T-cell (primary cell): ENCODE measurements at regions not wholly inside any gene's neighbourhood (a gene's known extent, or its start where the extent isn't known, plus 50 kb on each side); places are given as distances from the start of the nearest gene placed in this dataset.

Experiments used
- ATAC-seq, 4 experiments: fragments of 200-7000 bp in 3 of 4; fragments of 150-1000 bp in 1 of 4; cut with Tn5 transposase; replicated peaks in 1 of 4; 1 replicate in 3 of 4; 2 replicates in 1 of 4; pipeline ENCODE4 v1.10.0; 2021; ENCODE audit warnings: moderate library complexity in 3 of 4, mild to moderate bottlenecking in 2 of 4, moderate number of reproducible peaks in 1 of 4
- CTCF ChIA-PET, 2 donors: fragments of 300-600 bp; sonication (Branson Sonifier 250); formaldehyde crosslinking; loops; one replicate each; lab custom pipeline; 2022; ENCODE audit warnings: antibody characterized with exemption in 2 of 2; lab: Charles Lee
- POLR2A ChIA-PET, 2 donors: fragments of 300-600 bp; sonication (Branson Sonifier 250); formaldehyde crosslinking; loops; one replicate each; lab custom pipeline; 2022; ENCODE audit warnings: antibody characterized with exemption in 2 of 2; lab: Charles Lee
- DNase-seq, 35 experiments: peaks; one replicate each; pipeline versions ENCODE4 v3.0.0 to v3.0.0-alpha.2; 2013 to 2023
- H3K27ac ChIP-seq: one replicate; pipeline ENCODE4 v1.5.1; 2013; ENCODE audit warnings: low read length
- H3K27me3 ChIP-seq, 2 experiments: replicated peaks in 1 of 2; 1 replicate in 1 of 2; 2 replicates in 1 of 2; pipeline versions ENCODE4 v1.6.1 to v1.7.0; 2013; ENCODE audit warnings: low read length in 1 of 2, mixed read lengths in 1 of 2; ENCODE audit not compliant: control insufficient read depth in 2 of 2, insufficient read depth in 2 of 2; ENCODE audit errors: extremely low read depth in 1 of 2
- H3K36me3 ChIP-seq, 2 donors: 1 replicate in 1 of 2; 2 replicates in 1 of 2; pipeline versions ENCODE4 v1.6.1 to v1.7.0; 2013; ENCODE audit warnings: low read length in 1 of 2; ENCODE audit not compliant: control insufficient read depth in 2 of 2, insufficient read depth in 1 of 2; ENCODE audit errors: extremely low read depth in 1 of 2
- H3K4me1 ChIP-seq, 2 experiments: 1 replicate in 1 of 2; 2 replicates in 1 of 2; pipeline versions ENCODE4 v1.6.1 to v1.7.0; 2013; ENCODE audit warnings: low read length in 2 of 2, mixed read lengths in 1 of 2; ENCODE audit not compliant: insufficient read depth in 2 of 2, control insufficient read depth in 1 of 2; ENCODE audit errors: extremely low read depth in 1 of 2
- H3K4me3 ChIP-seq, 2 donors: 1 replicate in 1 of 2; 2 replicates in 1 of 2; pipeline versions ENCODE4 v1.5.1 to v1.7.0; 2013; ENCODE audit warnings: mild to moderate bottlenecking in 2 of 2, low read length in 1 of 2, moderate library complexity in 1 of 2; ENCODE audit not compliant: control insufficient read depth in 1 of 2; ENCODE audit errors: extremely low read depth in 1 of 2
- H3K9me3 ChIP-seq: 2 replicates; pipeline ENCODE4 v1.7.0; 2013
- H3K27ac Mint-ChIP-seq, 2 donors: one replicate each; pipeline ENCODE4 v1.8.0; 2020 to 2021; ENCODE audit warnings: mild to moderate bottlenecking in 2 of 2, mixed read lengths in 2 of 2
- H3K27me3 Mint-ChIP-seq, 2 donors: one replicate each; pipeline ENCODE4 v1.8.0; 2021 to 2022; ENCODE audit warnings: mixed read lengths in 2 of 2
- H3K36me3 Mint-ChIP-seq: one replicate; pipeline ENCODE4 v1.8.0; 2021; ENCODE audit warnings: mixed read lengths
- H3K4me1 Mint-ChIP-seq, 3 donors: one replicate each; pipeline ENCODE4 v1.8.0; 2020 to 2022; ENCODE audit warnings: mixed read lengths in 3 of 3, mild to moderate bottlenecking in 1 of 3
- H3K4me3 Mint-ChIP-seq, 3 donors: one replicate each; pipeline ENCODE4 v1.8.0; 2020 to 2022; ENCODE audit warnings: mild to moderate bottlenecking in 3 of 3, mixed read lengths in 3 of 3, moderate library complexity in 3 of 3
- H3K9me3 Mint-ChIP-seq, 3 donors: one replicate each; pipeline ENCODE4 v1.8.0; 2020 to 2022; ENCODE audit warnings: mixed read lengths in 3 of 3
- WGBS: methylation state at CpG from one replicate; pipeline ENCODE4 v1.1.5; 2013; ENCODE audit warnings: missing lambda C conversion rate; ENCODE audit not compliant: insufficient coverage; 5-methylcytosine and 5-hydroxymethylcytosine counted together

- peaks cover 3% of the 10 kb centered on the region for H3K9me3 ChIP-seq
- peaks cover 0 to 3% (median 0%) of the 10 kb centered on the region in 3 donors for H3K9me3 Mint-ChIP-seq
- no peak overlapping the region for H3K27ac Mint-ChIP-seq
- H3K27me3 Mint-ChIP-seq = no peaks in the 10 kb centered on the region
- H3K36me3 Mint-ChIP-seq = no peaks in the 10 kb centered on the region
- 88% methylated on average over 1 of the region's 3 CpGs for WGBS
- POLR2A ChIA-PET = no interaction called here
- H3K27ac ChIP-seq = no peak overlapping the region
- H3K27me3 ChIP-seq = no peaks in the 10 kb centered on the region
- no peak for DNase-seq
- ATAC-seq = no peak
- no peaks in the 10 kb centered on the region for H3K36me3 ChIP-seq
- H3K4me3 Mint-ChIP-seq = no peak overlapping the region
- CTCF ChIA-PET = no interaction called here
- peaks cover 0 to 20% of the 10 kb centered on the region in 2 experiments for H3K4me1 ChIP-seq
- no peak overlapping the region for H3K4me3 ChIP-seq
- peaks cover 0 to 24% (median 23%) of the 10 kb centered on the region in 3 donors for H3K4me1 Mint-ChIP-seq
Observed at GRCh38 chr12:66916189-66916588, 237.3 kb upstream of the GRIP1 start.

- DNase-seq = no peak
- ATAC-seq = no peak
- H3K4me3 ChIP-seq = no peak overlapping the region
- ChIA-PET CTCF (no interaction called here), POLR2A (interaction anchor here in 1 of 2 donors (0.5 kb wide), 1 partner anchor 798 kb away, joined by 4 read pairs; no protein-coding TSS in a partner anchor)
- H3K9me3 Mint-ChIP-seq = peaks cover 0 to 3% (median 0%) of the 10 kb centered on the region in 3 donors
- no peaks in the 10 kb centered on the region for H3K27me3 ChIP-seq
- H3K9me3 ChIP-seq = no peaks in the 10 kb centered on the region
- no peaks in the 10 kb centered on the region for H3K27me3 Mint-ChIP-seq
- WGBS = 50% methylated on average over 1 of the region's 2 CpGs
- peaks cover 0 to 29% of the 10 kb centered on the region in 2 experiments for H3K4me1 ChIP-seq
- H3K4me1 Mint-ChIP-seq = peaks cover 0 to 42% (median 27%) of the 10 kb centered on the region in 3 donors
- H3K36me3 ChIP-seq = no peaks in the 10 kb centered on the region
- H3K27ac ChIP-seq = no peak overlapping the region
- no peak overlapping the region for H3K4me3 Mint-ChIP-seq
- no peak overlapping the region for H3K27ac Mint-ChIP-seq
- no peaks in the 10 kb centered on the region for H3K36me3 Mint-ChIP-seq
Observed at GRCh38 chr12:66919466-66919865, 240.6 kb upstream of the GRIP1 start.

GRCh38 chr12:66920205-66920604 is 241.3 kb upstream of the GRIP1 start:
- Histone ChIP-seq H3K4me1 (peaks cover 0 to 27% of the 10 kb centered on the region in 2 experiments), H3K9me3 (no peaks in the 10 kb centered on the region), H3K4me3 (no peak overlapping the region), H3K27ac (no peak overlapping the region), H3K36me3 (no peaks in the 10 kb centered on the region), H3K27me3 (no peaks in the 10 kb centered on the region)
- Mint-ChIP-seq H3K27me3 (no peaks in the 10 kb centered on the region), H3K4me3 (no peak overlapping the region), H3K9me3 (peaks cover 0 to 3% (median 0%) of the 10 kb centered on the region in 3 donors), H3K4me1 (peaks cover 2 to 47% (median 29%) of the 10 kb centered on the region in 3 donors), H3K27ac (no peak overlapping the region), H3K36me3 (no peaks in the 10 kb centered on the region)
- DNase-seq (no peak), ATAC-seq (no peak)
- ChIA-PET CTCF (no interaction called here), POLR2A (interaction anchor here in 1 of 2 donors (0.5 kb wide), 1 partner anchor 798 kb away, joined by 4 read pairs; no protein-coding TSS in a partner anchor)
- WGBS = 89% methylated on average over 2 of the region's 3 CpGs

- Mint-ChIP-seq H3K4me1 (peaks cover 3 to 42% (median 25%) of the 10 kb centered on the region in 3 donors), H3K9me3 (peaks cover 0 to 3% (median 0%) of the 10 kb centered on the region in 3 donors), H3K4me3 (no peak overlapping the region), H3K27ac (no peak overlapping the region), H3K27me3 (no peaks in the 10 kb centered on the region), H3K36me3 (no peaks in the 10 kb centered on the region)
- Histone ChIP-seq H3K4me3 (no peak overlapping the region), H3K4me1 (peaks cover 0 to 23% of the 10 kb centered on the region in 2 experiments), H3K27me3 (no peaks in the 10 kb centered on the region), H3K36me3 (no peaks in the 10 kb centered on the region), H3K9me3 (no peaks in the 10 kb centered on the region), H3K27ac (no peak overlapping the region)
- 86% methylated on average over 1 of the region's 1 CpG for WGBS
- CTCF ChIA-PET = no interaction called here
- DNase-seq (no peak), ATAC-seq (no peak)
- POLR2A ChIA-PET = interaction anchor here in 1 of 2 donors (0.5 kb wide), 1 partner anchor 49 kb away, joined by 3 read pairs; no protein-coding TSS in a partner anchor
Observed at GRCh38 chr12:66921151-66921550, 242.3 kb upstream of the GRIP1 start.

- Histone ChIP-seq H3K4me1 (peaks cover 0 to 38% of the 10 kb centered on the region in 2 experiments), H3K27ac (no peak overlapping the region), H3K4me3 (no peak overlapping the region), H3K9me3 (no peaks in the 10 kb centered on the region), H3K27me3 (no peaks in the 10 kb centered on the region), H3K36me3 (no peaks in the 10 kb centered on the region)
- Mint-ChIP-seq H3K4me3 (peak overlapping the region in 1 of 3 donors; percentile 16), H3K36me3 (no peaks in the 10 kb centered on the region), H3K4me1 (peaks cover 11 to 60% (median 37%) of the 10 kb centered on the region in 3 donors), H3K27ac (no peak overlapping the region), H3K27me3 (no peaks in the 10 kb centered on the region), H3K9me3 (peaks cover 0 to 3% (median 0%) of the 10 kb centered on the region in 3 donors)
- ChIA-PET CTCF (no interaction called here), POLR2A (no interaction called here)
- DNase-seq (no peak), ATAC-seq (no peak)
- WGBS = no CpG with 5 or more reads among the region's 2 CpGs
Observed at GRCh38 chr12:66925083-66925482, 246.2 kb upstream of the GRIP1 start.

GRCh38 chr12:66929121-66929520 is 250.2 kb upstream of the GRIP1 start:
- ChIA-PET POLR2A (no interaction called here), CTCF (interaction anchor here in 1 of 2 donors (0.5 to 0.6 kb wide), 2 partner anchors 427 to 591 kb away, joined by 3 to 4 read pairs; no protein-coding TSS in a partner anchor)
- peak in 13 of 35 experiments; percentile 1 to 56 (median 8) for DNase-seq
- Mint-ChIP-seq H3K27me3 (peaks cover 0 to 4% of the 10 kb centered on the region in 2 donors), H3K27ac (peak overlapping the region in 1 of 2 donors; percentile 5), H3K4me1 (peaks cover 11 to 31% (median 25%) of the 10 kb centered on the region in 3 donors), H3K4me3 (no peak overlapping the region), H3K36me3 (no peaks in the 10 kb centered on the region), H3K9me3 (peaks cover 0 to 4% (median 0%) of the 10 kb centered on the region in 3 donors)
- Histone ChIP-seq H3K36me3 (no peaks in the 10 kb centered on the region), H3K9me3 (no peaks in the 10 kb centered on the region), H3K27me3 (peaks cover 0 to 4% of the 10 kb centered on the region in 2 experiments), H3K4me3 (no peak overlapping the region), H3K4me1 (peaks cover 0 to 25% of the 10 kb centered on the region in 2 experiments), H3K27ac (no peak overlapping the region)
- ATAC-seq = peak; percentile 57 to 95 (median 69)
